Natural killer cell (primary cell): ENCODE measurements at regions not wholly inside any gene's neighbourhood (a gene's known extent, or its start where the extent isn't known, plus 50 kb on each side); places are given as distances from the start of the nearest gene placed in this dataset.

ENCODE experiments used
- ATAC-seq, 3 donors: fragments of 150-1000 bp in 2 of 3; fragments of 200-7000 bp in 1 of 3; cut with Tn5 transposase; 1 replicate in 1 of 3; 2 replicates in 2 of 3; pipeline ENCODE4 v1.10.0; 2021; ENCODE audit warnings: mild to moderate bottlenecking in 2 of 3, moderate library complexity in 2 of 3
- DNase-seq, 2 donors: peaks; one replicate each; pipeline versions ENCODE4 v3.0.0 to v3.0.0-alpha.2; 2013 to 2021; ENCODE audit warnings: mixed read lengths in 1 of 2
- H3K27ac ChIP-seq: one replicate; pipeline ENCODE4 v1.5.1; 2013; ENCODE audit warnings: mild to moderate bottlenecking, low read length
- H3K27me3 ChIP-seq: one replicate; pipeline ENCODE4 v1.6.1; 2013; ENCODE audit warnings: low read length; ENCODE audit not compliant: control insufficient read depth, insufficient read depth
- H3K36me3 ChIP-seq: one replicate; pipeline ENCODE4 v1.6.1; 2013; ENCODE audit warnings: low read length; ENCODE audit not compliant: control insufficient read depth, insufficient read depth
- H3K4me1 ChIP-seq: one replicate; pipeline ENCODE4 v1.6.1; 2013; ENCODE audit warnings: low read length; ENCODE audit not compliant: control insufficient read depth, insufficient read depth
- H3K4me3 ChIP-seq: one replicate; pipeline ENCODE4 v1.5.1; 2013; ENCODE audit warnings: low read length
- H3K9me3 ChIP-seq: one replicate; pipeline ENCODE4 v1.6.1; 2013; ENCODE audit warnings: low read length; ENCODE audit not compliant: control insufficient read depth, insufficient read depth
- H3K27ac Mint-ChIP-seq, 2 donors: one replicate each; pipeline ENCODE4 v1.8.0; 2022; ENCODE audit warnings: mild to moderate bottlenecking in 2 of 2, mixed read lengths in 2 of 2, moderate library complexity in 1 of 2
- H3K27me3 Mint-ChIP-seq, 2 donors: one replicate each; pipeline ENCODE4 v1.8.0; 2022; ENCODE audit warnings: low read depth in 2 of 2, mixed read lengths in 2 of 2
- H3K36me3 Mint-ChIP-seq: one replicate; pipeline ENCODE4 v1.8.0; 2022; ENCODE audit warnings: mixed read lengths
- H3K4me1 Mint-ChIP-seq, 2 donors: one replicate each; pipeline ENCODE4 v1.8.0; 2022; ENCODE audit warnings: mixed read lengths in 2 of 2
- H3K4me3 Mint-ChIP-seq: one replicate; pipeline ENCODE4 v1.8.0; 2022; ENCODE audit warnings: mild to moderate bottlenecking, moderate library complexity, mixed read lengths
- H3K9me3 Mint-ChIP-seq, 2 donors: one replicate each; pipeline ENCODE4 v1.8.0; 2022; ENCODE audit warnings: mixed read lengths in 2 of 2
- CTCF ChIP-seq: fragments of 200-600 bp; IDR thresholded peaks from one replicate; pipeline ENCODE4 v1.8.0; 2022; ENCODE audit warnings: antibody characterized with exemption
- WGBS: methylation state at CpG from one replicate; pipeline ENCODE4 v1.1.7; 2013; ENCODE audit warnings: missing lambda C conversion rate; ENCODE audit not compliant: insufficient coverage; 5-methylcytosine and 5-hydroxymethylcytosine counted together
- intact Hi-C: fragments of 100-400 bp; cut with micrococcal nuclease; formaldehyde crosslinking; loops from one replicate; pipeline ENCODE4 v1.14.2; 2022

DNA sequence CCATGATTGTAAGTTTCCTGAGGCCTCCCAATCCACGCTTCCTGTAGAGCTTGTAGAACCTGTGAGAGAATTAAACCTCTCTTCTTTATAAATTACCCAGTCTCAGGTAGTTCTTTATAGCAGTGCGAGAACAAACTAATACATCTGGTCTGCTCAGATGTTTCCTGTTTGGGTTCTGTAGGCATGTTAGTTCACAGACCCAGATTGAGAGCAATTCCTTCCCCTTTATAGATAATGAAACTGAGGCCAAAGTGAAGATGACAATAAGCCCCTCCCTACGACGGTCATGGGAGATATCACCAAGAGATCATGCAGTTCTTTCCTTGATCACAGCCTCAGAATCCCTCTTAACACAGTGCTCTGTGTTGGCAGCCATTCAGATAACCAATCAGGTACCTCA, 76.5 kb upstream of the CLMN start:
- Mint-ChIP-seq H3K27ac (no peak overlapping the region), H3K4me1 (no peaks in the 10 kb centered on the region), H3K36me3 (no peaks in the 10 kb centered on the region), H3K4me3 (no peak overlapping the region), H3K9me3 (peaks cover 0 to 4% of the 10 kb centered on the region in 2 donors), H3K27me3 (peaks cover 0 to 4% of the 10 kb centered on the region in 2 donors)
- TF ChIP-seq CTCF: no peak
- H3K27me3 ChIP-seq: no peaks in the 10 kb centered on the region
- H3K4me3 ChIP-seq: no peak overlapping the region
- H3K36me3 ChIP-seq: no peaks in the 10 kb centered on the region
- ATAC-seq (no peak), DNase-seq (no peak)
- no peaks in the 10 kb centered on the region for H3K4me1 ChIP-seq
- intact Hi-C loops: no loop called here
- H3K27ac ChIP-seq: peak overlapping the region; percentile 8
- WGBS: 9% methylated on average over 4 of the region's 4 CpGs
- H3K9me3 ChIP-seq: no peaks in the 10 kb centered on the region

DNA sequence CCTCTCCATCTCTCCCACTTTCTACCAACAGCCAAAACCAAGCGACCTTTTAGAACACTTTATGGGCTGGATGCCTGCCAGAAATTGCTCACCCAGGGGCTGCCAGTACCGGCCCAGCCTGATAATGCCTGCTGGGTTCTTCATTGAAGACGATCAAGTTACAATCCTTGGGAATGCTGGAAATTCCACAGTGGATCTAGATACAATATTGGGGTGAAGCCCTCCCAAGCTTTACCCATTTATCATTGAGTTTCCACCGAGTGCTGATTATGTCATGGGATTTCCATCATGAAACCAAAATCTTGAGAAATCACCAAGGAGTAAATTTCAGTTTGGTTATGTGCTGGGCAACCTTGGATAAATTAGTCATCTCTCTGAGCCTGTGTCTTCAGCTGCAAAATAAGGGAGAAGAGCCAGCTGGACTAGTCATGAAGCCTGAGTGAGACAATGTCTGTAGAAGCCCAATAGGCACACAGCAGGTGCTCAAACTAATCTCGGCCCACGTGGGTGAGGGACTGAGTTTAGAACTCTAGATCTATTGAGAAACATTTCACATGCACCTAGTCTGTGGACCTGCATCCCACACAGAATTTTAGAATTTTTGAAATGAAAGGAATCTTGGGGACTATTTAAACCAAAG, 75.5 kb upstream of the CLMN start:
- H3K36me3 Mint-ChIP-seq: no peaks in the 10 kb centered on the region
- TF ChIP-seq CTCF: no peak
- no peaks in the 10 kb centered on the region for H3K36me3 ChIP-seq
- H3K27me3 ChIP-seq: no peaks in the 10 kb centered on the region
- no peak overlapping the region for H3K27ac Mint-ChIP-seq
- no peaks in the 10 kb centered on the region for H3K4me1 ChIP-seq
- no peaks in the 10 kb centered on the region for H3K4me1 Mint-ChIP-seq
- H3K4me3 Mint-ChIP-seq: no peak overlapping the region
- no peak overlapping the region for H3K4me3 ChIP-seq
- 90% methylated on average over 5 of the region's 6 CpGs for WGBS
- no peak overlapping the region for H3K27ac ChIP-seq
- ATAC-seq: no peak
- H3K9me3 Mint-ChIP-seq: peaks cover 0 to 4% of the 10 kb centered on the region in 2 donors
- intact Hi-C loops: no loop called here
- H3K9me3 ChIP-seq: no peaks in the 10 kb centered on the region
- peaks cover 0 to 4% of the 10 kb centered on the region in 2 donors for H3K27me3 Mint-ChIP-seq
- DNase-seq: no peak

DNA sequence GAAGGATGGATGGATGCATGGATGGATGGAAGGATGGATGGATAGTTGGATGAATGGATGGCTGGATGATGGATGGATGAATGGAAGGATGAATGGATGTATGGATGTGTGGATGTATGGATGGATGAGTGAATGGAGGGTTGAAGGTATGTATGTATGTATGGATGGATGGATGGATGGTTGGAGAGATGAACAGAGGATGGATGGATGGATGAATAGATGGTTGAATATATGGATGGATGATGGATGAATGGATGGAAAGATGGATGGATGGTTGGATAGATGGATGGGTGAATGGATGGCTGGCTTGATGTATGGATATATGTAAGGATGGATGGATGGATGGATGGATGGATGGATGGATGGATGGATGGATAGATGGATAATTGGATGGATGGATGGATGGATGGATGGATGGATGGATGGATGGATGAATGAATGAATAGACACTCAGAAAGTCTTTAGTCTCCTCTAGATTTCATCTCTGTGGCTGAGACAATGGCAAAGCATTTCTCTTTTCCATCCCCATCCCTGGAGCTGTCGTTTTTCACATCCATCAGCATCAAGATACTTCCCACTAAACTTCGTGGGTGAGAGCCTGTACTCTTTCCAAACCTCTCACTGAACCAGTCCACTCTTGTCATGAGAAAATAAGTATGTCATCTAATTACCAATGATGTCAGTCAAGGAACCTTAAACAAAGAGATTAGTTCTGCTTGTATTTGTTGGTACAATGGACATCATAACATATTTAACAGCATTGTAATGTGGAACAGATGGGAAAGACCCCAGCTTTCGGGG, 74.8 kb upstream of the CLMN start:
- no peak for TF ChIP-seq CTCF
- DNase-seq: no peak
- intact Hi-C loops: no loop called here
- Mint-ChIP-seq H3K27ac (no peak overlapping the region), H3K36me3 (no peaks in the 10 kb centered on the region), H3K4me1 (no peaks in the 10 kb centered on the region), H3K27me3 (peaks cover 0 to 4% of the 10 kb centered on the region in 2 donors), H3K9me3 (peaks cover 0 to 4% of the 10 kb centered on the region in 2 donors), H3K4me3 (no peak overlapping the region)
- H3K27me3 ChIP-seq: no peaks in the 10 kb centered on the region
- no peaks in the 10 kb centered on the region for H3K9me3 ChIP-seq
- H3K36me3 ChIP-seq: no peaks in the 10 kb centered on the region
- H3K27ac ChIP-seq: no peak overlapping the region
- ATAC-seq: no peak
- WGBS: 64% methylated on average over 3 of the region's 3 CpGs
- H3K4me1 ChIP-seq: no peaks in the 10 kb centered on the region
- no peak overlapping the region for H3K4me3 ChIP-seq
